ENCODE measurements at regions not wholly inside any gene's neighbourhood (a gene's known extent, or its start where the extent isn't known, plus 50 kb on each side); places are given as distances from the start of the nearest gene placed in this dataset.

DNA sequence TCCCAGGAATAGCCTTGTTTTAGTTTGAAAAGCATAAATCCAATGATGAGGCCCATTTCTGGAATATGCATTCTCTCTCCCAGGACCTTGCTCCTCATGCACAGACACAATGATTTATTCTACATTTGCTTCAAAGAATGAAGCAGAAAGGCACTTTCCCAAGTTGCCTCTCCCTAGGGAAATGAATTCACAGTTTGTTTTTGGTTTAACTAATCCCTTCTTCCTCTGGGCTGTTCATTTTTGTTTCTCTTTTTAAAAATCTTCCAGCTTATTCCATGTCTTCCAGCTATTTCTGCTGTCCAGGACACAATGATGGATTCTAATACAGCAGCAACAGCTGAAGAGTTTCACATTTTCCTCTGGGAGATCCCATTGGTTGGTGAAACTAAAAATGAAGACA, 1529.2 kb upstream of the TENM4 start:
- TF ChIP-seq POLR2A (IDR thresholded peaks at IDR 0.05) = no peak
- TF ChIP-seq, protein P1, sequence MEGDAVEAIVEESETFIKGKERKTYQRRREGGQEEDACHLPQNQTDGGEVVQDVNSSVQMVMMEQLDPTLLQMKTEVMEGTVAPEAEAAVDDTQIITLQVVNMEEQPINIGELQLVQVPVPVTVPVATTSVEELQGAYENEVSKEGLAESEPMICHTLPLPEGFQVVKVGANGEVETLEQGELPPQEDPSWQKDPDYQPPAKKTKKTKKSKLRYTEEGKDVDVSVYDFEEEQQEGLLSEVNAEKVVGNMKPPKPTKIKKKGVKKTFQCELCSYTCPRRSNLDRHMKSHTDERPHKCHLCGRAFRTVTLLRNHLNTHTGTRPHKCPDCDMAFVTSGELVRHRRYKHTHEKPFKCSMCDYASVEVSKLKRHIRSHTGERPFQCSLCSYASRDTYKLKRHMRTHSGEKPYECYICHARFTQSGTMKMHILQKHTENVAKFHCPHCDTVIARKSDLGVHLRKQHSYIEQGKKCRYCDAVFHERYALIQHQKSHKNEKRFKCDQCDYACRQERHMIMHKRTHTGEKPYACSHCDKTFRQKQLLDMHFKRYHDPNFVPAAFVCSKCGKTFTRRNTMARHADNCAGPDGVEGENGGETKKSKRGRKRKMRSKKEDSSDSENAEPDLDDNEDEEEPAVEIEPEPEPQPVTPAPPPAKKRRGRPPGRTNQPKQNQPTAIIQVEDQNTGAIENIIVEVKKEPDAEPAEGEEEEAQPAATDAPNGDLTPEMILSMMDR (IDR thresholded peaks at IDR 0.05) = no peak
